Ureter (tissue), 1 donor: ENCODE measurements at regions not wholly inside any gene's neighbourhood (a gene's known extent, or its start where the extent isn't known, plus 50 kb on each side); places are given as distances from the start of the nearest gene placed in this dataset.
"Not testable (repeated sequence)": the region's sequence is repeated elsewhere in the genome, so short reads cannot be mapped to it uniquely, and the experiment has no call there.

Source experiments
- DNase-seq: peaks from one replicate; pipeline ENCODE4 v3.0.0-alpha.2; 2020; ENCODE audit warnings: low spot score
- donor health status: DM: yes; HTN: yes; CAD: no.

GRCh38 chr9:15113288-15113687 lies 193.7 kb downstream of the TTC39B start:
- no peak for DNase-seq

GRCh38 chr9:15111071-15111470 lies 195.9 kb downstream of the TTC39B start:
- no peak for DNase-seq

- DNase-seq = peak; percentile 45
Measured at GRCh38 chr9:15104826-15105420, 194.7 kb upstream of the FREM1 start.

GRCh38 chr9:15103290-15103689 lies 193.1 kb upstream of the FREM1 start:
- DNase-seq = no peak

GRCh38 chr9:15101095-15101494 lies 190.9 kb upstream of the FREM1 start:
- no peak for DNase-seq

- no peak for DNase-seq
Measured at GRCh38 chr9:15100571-15100970, 190.3 kb upstream of the FREM1 start.

- DNase-seq = no peak
Measured at GRCh38 chr9:15096972-15097371, 186.7 kb upstream of the FREM1 start.

GRCh38 chr9:15086778-15087324 lies 176.6 kb upstream of the FREM1 start:
- no peak for DNase-seq

- DNase-seq = no peak
Measured at GRCh38 chr9:15086156-15086763, 176.0 kb upstream of the FREM1 start.

- DNase-seq = no peak
Measured at GRCh38 chr9:15081021-15081753, 171.0 kb upstream of the FREM1 start.

GRCh38 chr9:15080401-15080800 lies 170.2 kb upstream of the FREM1 start:
- DNase-seq = no peak

GRCh38 chr9:15079989-15080388 lies 169.8 kb upstream of the FREM1 start:
- DNase-seq = no peak

GRCh38 chr9:15077946-15078729 lies 167.9 kb upstream of the FREM1 start:
- DNase-seq = no peak

GRCh38 chr9:15073620-15074019 lies 163.4 kb upstream of the FREM1 start:
- DNase-seq = no peak

- no peak for DNase-seq
Measured at GRCh38 chr9:15070716-15071115, 160.5 kb upstream of the FREM1 start.

- no peak for DNase-seq
Measured at GRCh38 chr9:15069106-15069505, 158.9 kb upstream of the FREM1 start.

- no peak for DNase-seq
Measured at GRCh38 chr9:15068261-15068660, 158.0 kb upstream of the FREM1 start.

- no peak for DNase-seq
Measured at GRCh38 chr9:15059003-15059402, 148.8 kb upstream of the FREM1 start.

GRCh38 chr9:15058236-15058635 lies 148.0 kb upstream of the FREM1 start:
- no peak for DNase-seq

GRCh38 chr9:15055284-15055683 lies 145.1 kb upstream of the FREM1 start:
- DNase-seq = not testable (repeated sequence)

- no peak for DNase-seq
Measured at GRCh38 chr9:15048772-15049171, 138.5 kb upstream of the FREM1 start.

GRCh38 chr9:15047028-15047551 lies 136.9 kb upstream of the FREM1 start:
- no peak for DNase-seq
